Esophagus muscularis mucosa (tissue), 4 donors: ENCODE measurements at regions not wholly inside any gene's neighbourhood (a gene's known extent, or its start where the extent isn't known, plus 50 kb on each side); places are given as distances from the start of the nearest gene placed in this dataset.

ENCODE experiments used
- EP300 ChIP-seq: sonication (generic); formaldehyde crosslinking; IDR thresholded peaks from one replicate; pipeline ENCODE4 v1.6.1; 2017; ENCODE audit warnings: antibody characterized with exemption
- POLR2A ChIP-seq: fragments of 450-650 bp; IDR thresholded peaks from one replicate; pipeline ENCODE4 v1.6.1; 2017; ENCODE audit warnings: antibody characterized with exemption, moderate library complexity, mild to moderate bottlenecking, low read depth
- POLR2AphosphoS5 ChIP-seq, 2 donors: sonication (generic); formaldehyde crosslinking; IDR thresholded peaks; one replicate each; pipeline ENCODE4 v1.6.1; 2017; ENCODE audit warnings: antibody characterized with exemption in 2 of 2
- TF ChIP-seq, protein P1 (sequence below), 3 experiments: fragments of 200-600 bp in 2 of 3; fragments of 450-650 bp in 1 of 3; sonication (generic) in 2 of 3; IDR thresholded peaks; one replicate each; pipeline ENCODE4 v1.5.1; 2017 to 2019; ENCODE audit warnings: antibody characterized with exemption in 3 of 3, mild to moderate bottlenecking in 2 of 3, moderate library complexity in 1 of 3

- TF ChIP-seq, protein P1, sequence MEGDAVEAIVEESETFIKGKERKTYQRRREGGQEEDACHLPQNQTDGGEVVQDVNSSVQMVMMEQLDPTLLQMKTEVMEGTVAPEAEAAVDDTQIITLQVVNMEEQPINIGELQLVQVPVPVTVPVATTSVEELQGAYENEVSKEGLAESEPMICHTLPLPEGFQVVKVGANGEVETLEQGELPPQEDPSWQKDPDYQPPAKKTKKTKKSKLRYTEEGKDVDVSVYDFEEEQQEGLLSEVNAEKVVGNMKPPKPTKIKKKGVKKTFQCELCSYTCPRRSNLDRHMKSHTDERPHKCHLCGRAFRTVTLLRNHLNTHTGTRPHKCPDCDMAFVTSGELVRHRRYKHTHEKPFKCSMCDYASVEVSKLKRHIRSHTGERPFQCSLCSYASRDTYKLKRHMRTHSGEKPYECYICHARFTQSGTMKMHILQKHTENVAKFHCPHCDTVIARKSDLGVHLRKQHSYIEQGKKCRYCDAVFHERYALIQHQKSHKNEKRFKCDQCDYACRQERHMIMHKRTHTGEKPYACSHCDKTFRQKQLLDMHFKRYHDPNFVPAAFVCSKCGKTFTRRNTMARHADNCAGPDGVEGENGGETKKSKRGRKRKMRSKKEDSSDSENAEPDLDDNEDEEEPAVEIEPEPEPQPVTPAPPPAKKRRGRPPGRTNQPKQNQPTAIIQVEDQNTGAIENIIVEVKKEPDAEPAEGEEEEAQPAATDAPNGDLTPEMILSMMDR (IDR thresholded peaks at IDR 0.05), result no peak
- TF ChIP-seq EP300 (no peak), POLR2AphosphoS5 (IDR thresholded peaks at IDR 0.05) (no peak), POLR2A (no peak)
These were observed 441.8 kb upstream of the MKI67 start for GRCh38 chr10:128568041-128568440.
